ENCODE measurements at regions not wholly inside any gene's neighbourhood (a gene's known extent, or its start where the extent isn't known, plus 50 kb on each side); places are given as distances from the start of the nearest gene placed in this dataset.
"Not testable (repeated sequence)": the region's sequence is repeated elsewhere in the genome, so short reads cannot be mapped to it uniquely, and the experiment has no call there.

- Histone ChIP-seq H3K4me3 (ENCODE audit: low read length) (no peak overlapping the region), H3K36me3 (ENCODE audit: insufficient read depth, low read length) (no peaks in the 10 kb centered on the region), H3K4me1 (ENCODE audit: insufficient read depth, low read length) (no peaks in the 10 kb centered on the region), H3K9me3 (ENCODE audit: low read length) (no peaks in the 10 kb centered on the region), H2AFZ (ENCODE audit: low read depth, low read length) (no peak overlapping the region), H3K27me3 (ENCODE audit: insufficient read depth, low read length) (no peaks in the 10 kb centered on the region)
Observed at GRCh38 chr3:78079514-78079913, 1039.6 kb downstream of the ROBO2 start.

DNA sequence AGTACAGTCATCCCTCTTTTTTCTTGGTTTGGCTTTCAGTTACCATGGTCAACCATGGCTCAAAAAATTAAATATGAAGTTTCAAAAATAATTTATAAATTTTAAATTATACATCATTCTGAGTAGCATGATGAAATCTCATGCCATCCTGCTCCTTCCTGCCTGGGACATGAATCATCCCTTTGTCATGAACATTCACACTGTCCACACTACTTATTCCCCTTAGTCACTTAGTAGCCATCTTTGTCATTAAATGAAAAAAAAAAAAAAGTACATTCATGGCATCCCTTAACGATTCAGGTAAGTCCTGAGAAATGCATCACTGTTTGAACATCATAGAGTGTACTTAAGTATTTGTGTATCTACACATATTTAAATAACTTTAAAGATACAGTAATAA lies 1046.3 kb downstream of the ROBO2 start:
- Histone ChIP-seq H3K4me1 (ENCODE audit: insufficient read depth, low read length) (no peaks in the 10 kb centered on the region), H3K4me3 (ENCODE audit: low read length) (no peak overlapping the region), H3K27me3 (ENCODE audit: insufficient read depth, low read length) (no peaks in the 10 kb centered on the region), H3K9me3 (ENCODE audit: low read length) (no peaks in the 10 kb centered on the region), H2AFZ (ENCODE audit: low read depth, low read length) (no peak overlapping the region), H3K36me3 (ENCODE audit: insufficient read depth, low read length) (no peaks in the 10 kb centered on the region)

- H3K4me3 ChIP-seq (ENCODE audit: low read length): no peak overlapping the region
- H3K9me3 ChIP-seq (ENCODE audit: low read length): no peaks in the 10 kb centered on the region
- H3K4me1 ChIP-seq (ENCODE audit: insufficient read depth, low read length): no peaks in the 10 kb centered on the region
- no peak overlapping the region for H2AFZ ChIP-seq (ENCODE audit: low read depth, low read length)
- no peaks in the 10 kb centered on the region for H3K27me3 ChIP-seq (ENCODE audit: insufficient read depth, low read length)
- H3K36me3 ChIP-seq (ENCODE audit: insufficient read depth, low read length): no peaks in the 10 kb centered on the region
Observed at GRCh38 chr3:78087134-78087533, 1047.2 kb downstream of the ROBO2 start.

- no peaks in the 10 kb centered on the region for H3K9me3 ChIP-seq (ENCODE audit: low read length)
- no peak overlapping the region for H2AFZ ChIP-seq (ENCODE audit: low read depth, low read length)
- H3K4me3 ChIP-seq (ENCODE audit: low read length): no peak overlapping the region
- H3K4me1 ChIP-seq (ENCODE audit: insufficient read depth, low read length): no peaks in the 10 kb centered on the region
- no peaks in the 10 kb centered on the region for H3K27me3 ChIP-seq (ENCODE audit: insufficient read depth, low read length)
- H3K36me3 ChIP-seq (ENCODE audit: insufficient read depth, low read length): no peaks in the 10 kb centered on the region
Observed at GRCh38 chr3:78088006-78088405, 1048.1 kb downstream of the ROBO2 start.

GRCh38 chr3:78090382-78090781 lies 1050.5 kb downstream of the ROBO2 start:
- H3K4me1 ChIP-seq (ENCODE audit: insufficient read depth, low read length): no peaks in the 10 kb centered on the region
- H2AFZ ChIP-seq (ENCODE audit: low read depth, low read length): no peak overlapping the region
- H3K36me3 ChIP-seq (ENCODE audit: insufficient read depth, low read length): no peaks in the 10 kb centered on the region
- H3K9me3 ChIP-seq (ENCODE audit: low read length): no peaks in the 10 kb centered on the region
- H3K4me3 ChIP-seq (ENCODE audit: low read length): no peak overlapping the region
- H3K27me3 ChIP-seq (ENCODE audit: insufficient read depth, low read length): no peaks in the 10 kb centered on the region

GRCh38 chr3:78091478-78092119 lies 1051.7 kb downstream of the ROBO2 start:
- Histone ChIP-seq H2AFZ (ENCODE audit: low read depth, low read length) (no peak overlapping the region), H3K36me3 (ENCODE audit: insufficient read depth, low read length) (no peaks in the 10 kb centered on the region), H3K27me3 (ENCODE audit: insufficient read depth, low read length) (no peaks in the 10 kb centered on the region), H3K4me1 (ENCODE audit: insufficient read depth, low read length) (no peaks in the 10 kb centered on the region), H3K9me3 (ENCODE audit: low read length) (no peaks in the 10 kb centered on the region), H3K4me3 (ENCODE audit: low read length) (no peak overlapping the region)

GRCh38 chr3:78092574-78092973 lies 1052.7 kb downstream of the ROBO2 start:
- H3K27me3 ChIP-seq (ENCODE audit: insufficient read depth, low read length); H3K4me1 ChIP-seq (ENCODE audit: insufficient read depth, low read length); H3K4me3 ChIP-seq (ENCODE audit: low read length); H3K9me3 ChIP-seq (ENCODE audit: low read length); H3K36me3 ChIP-seq (ENCODE audit: insufficient read depth, low read length); H2AFZ ChIP-seq (ENCODE audit: low read depth, low read length): not testable (repeated sequence)

- no peaks in the 10 kb centered on the region for H3K4me1 ChIP-seq (ENCODE audit: insufficient read depth, low read length)
- H3K27me3 ChIP-seq (ENCODE audit: insufficient read depth, low read length): no peaks in the 10 kb centered on the region
- H3K9me3 ChIP-seq (ENCODE audit: low read length): no peaks in the 10 kb centered on the region
- no peaks in the 10 kb centered on the region for H3K36me3 ChIP-seq (ENCODE audit: insufficient read depth, low read length)
- H3K4me3 ChIP-seq (ENCODE audit: low read length): no peak overlapping the region
- H2AFZ ChIP-seq (ENCODE audit: low read depth, low read length): no peak overlapping the region
Observed at GRCh38 chr3:78096488-78097255, 1056.8 kb downstream of the ROBO2 start.

GRCh38 chr3:78098367-78098766 lies 1058.5 kb downstream of the ROBO2 start:
- Histone ChIP-seq H3K4me1 (ENCODE audit: insufficient read depth, low read length) (no peaks in the 10 kb centered on the region), H3K9me3 (ENCODE audit: low read length) (no peaks in the 10 kb centered on the region), H2AFZ (ENCODE audit: low read depth, low read length) (no peak overlapping the region), H3K27me3 (ENCODE audit: insufficient read depth, low read length) (no peaks in the 10 kb centered on the region), H3K36me3 (ENCODE audit: insufficient read depth, low read length) (no peaks in the 10 kb centered on the region), H3K4me3 (ENCODE audit: low read length) (no peak overlapping the region)

DNA sequence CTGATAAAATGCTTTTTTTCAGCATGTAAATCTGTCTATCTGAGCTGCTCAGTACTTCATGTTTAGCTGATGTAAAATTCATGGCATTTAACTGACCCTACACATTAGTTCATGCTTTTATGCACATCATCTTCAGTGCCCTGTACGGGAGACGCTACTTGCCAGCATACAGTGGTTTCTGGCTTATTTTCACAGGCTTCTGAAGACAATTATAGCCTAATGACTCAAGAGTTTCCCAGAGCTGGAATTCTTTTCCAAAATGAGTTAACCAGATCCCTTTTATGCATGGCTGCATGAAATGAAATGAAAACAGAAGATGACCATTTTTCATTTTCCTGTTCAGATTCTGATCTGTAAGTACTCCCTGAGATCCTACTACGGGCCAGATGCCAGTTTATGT lies 1061.5 kb downstream of the ROBO2 start:
- Histone ChIP-seq H3K4me3 (ENCODE audit: low read length) (no peak overlapping the region), H2AFZ (ENCODE audit: low read depth, low read length) (no peak overlapping the region), H3K36me3 (ENCODE audit: insufficient read depth, low read length) (no peaks in the 10 kb centered on the region), H3K27me3 (ENCODE audit: insufficient read depth, low read length) (no peaks in the 10 kb centered on the region), H3K4me1 (ENCODE audit: insufficient read depth, low read length) (no peaks in the 10 kb centered on the region), H3K9me3 (ENCODE audit: low read length) (no peaks in the 10 kb centered on the region)

DNA sequence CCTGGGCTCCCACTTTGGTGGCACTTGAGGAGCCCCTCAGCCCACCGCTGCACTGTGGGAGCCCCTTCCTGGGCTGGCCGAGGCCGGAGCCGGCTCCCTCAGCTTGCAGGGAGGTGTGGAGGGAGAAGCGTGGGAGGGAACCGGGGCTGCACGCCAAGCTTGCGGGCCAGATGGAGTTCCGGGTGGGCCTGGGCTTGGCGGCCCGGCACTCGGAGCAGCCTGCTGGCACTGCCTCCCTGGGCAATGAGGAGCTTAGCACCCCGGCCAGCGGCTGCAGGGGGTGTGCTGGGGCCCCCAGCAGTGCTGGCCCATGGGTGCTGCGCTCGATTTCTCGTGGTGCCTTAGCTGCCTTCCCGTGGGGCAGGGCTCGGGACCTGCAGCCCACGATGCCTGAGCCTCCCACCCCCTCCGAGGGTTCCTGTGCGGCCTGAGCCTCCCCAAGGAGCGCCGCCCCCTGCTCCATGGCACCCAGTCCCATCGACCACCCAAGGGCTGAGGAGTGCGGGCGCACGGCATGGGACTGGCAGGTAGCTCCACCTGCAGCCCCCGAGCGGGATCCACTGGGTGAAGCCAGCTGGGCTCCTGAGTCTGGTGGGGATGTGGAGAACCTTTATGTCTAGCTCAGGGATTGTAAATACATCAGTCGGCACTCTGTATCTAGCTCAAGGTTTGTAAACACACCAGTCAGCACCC lies 1068.5 kb downstream of the ROBO2 start:
- not testable (repeated sequence) for H3K36me3 ChIP-seq (ENCODE audit: insufficient read depth, low read length); H2AFZ ChIP-seq (ENCODE audit: low read depth, low read length); H3K9me3 ChIP-seq (ENCODE audit: low read length); H3K4me3 ChIP-seq (ENCODE audit: low read length); H3K27me3 ChIP-seq (ENCODE audit: insufficient read depth, low read length)
- H3K4me1 ChIP-seq (ENCODE audit: insufficient read depth, low read length): peaks cover 17% of the 10 kb centered on the region

DNA sequence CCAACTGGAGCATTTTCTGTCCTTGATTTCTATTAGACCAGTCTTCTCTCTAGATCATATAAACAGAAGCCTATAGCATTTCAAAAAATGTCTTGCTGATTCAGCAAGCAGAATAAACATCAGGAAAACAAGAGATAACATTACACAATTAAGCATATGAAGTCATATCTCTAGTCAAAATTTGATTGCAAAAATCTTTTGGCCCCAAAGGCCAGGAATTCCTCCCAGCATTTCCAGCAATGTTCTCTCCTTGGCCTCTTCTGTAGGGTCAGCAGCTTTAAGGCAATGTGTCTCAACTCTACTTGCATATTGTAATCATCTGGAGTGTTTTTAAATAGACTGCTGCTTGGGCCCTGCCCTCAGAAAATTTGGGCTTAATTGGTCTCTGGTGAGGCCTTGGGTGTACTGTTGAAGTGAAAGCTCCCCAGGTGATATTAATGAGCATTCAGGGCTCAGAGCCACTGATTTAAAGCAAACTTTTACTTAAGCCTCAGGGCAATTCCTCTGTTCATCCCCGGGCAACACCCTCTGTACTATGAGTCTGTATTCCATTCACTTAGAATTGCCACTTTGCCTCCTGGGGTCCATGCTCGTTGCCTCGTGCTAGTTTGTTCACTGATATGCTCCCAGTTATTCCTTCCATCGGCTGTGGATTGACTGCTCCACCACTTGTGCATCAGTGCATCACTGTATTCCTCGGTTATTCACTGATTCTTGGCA lies 1072.6 kb downstream of the ROBO2 start:
- Histone ChIP-seq H3K4me3 (ENCODE audit: low read length) (no peak overlapping the region), H3K36me3 (ENCODE audit: insufficient read depth, low read length) (no peaks in the 10 kb centered on the region), H3K4me1 (ENCODE audit: insufficient read depth, low read length) (peaks cover 17% of the 10 kb centered on the region), H3K27me3 (ENCODE audit: insufficient read depth, low read length) (no peaks in the 10 kb centered on the region), H3K9me3 (ENCODE audit: low read length) (no peaks in the 10 kb centered on the region), H2AFZ (ENCODE audit: low read depth, low read length) (no peak overlapping the region)

DNA sequence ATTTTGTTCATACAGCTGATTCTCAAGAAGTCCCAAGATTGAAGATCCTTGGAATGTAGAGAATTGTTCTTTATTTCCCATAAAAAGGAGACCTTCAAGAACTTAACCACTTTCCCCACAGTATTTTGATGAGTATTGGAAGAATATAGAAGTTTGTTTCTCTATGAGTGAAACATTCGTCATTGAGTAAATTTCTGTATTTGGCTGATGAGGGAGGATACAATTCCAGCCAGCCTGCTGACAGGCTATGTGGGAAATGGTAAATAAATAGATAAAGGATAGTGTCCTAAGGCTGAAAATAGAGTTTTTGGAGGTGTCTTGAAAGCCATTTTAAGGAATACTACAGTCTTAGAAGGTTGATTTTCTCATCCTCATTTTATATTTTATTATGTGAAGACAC lies 1076.1 kb downstream of the ROBO2 start:
- Histone ChIP-seq H3K4me1 (ENCODE audit: insufficient read depth, low read length) (peaks cover 12% of the 10 kb centered on the region), H3K9me3 (ENCODE audit: low read length) (no peaks in the 10 kb centered on the region), H3K4me3 (ENCODE audit: low read length) (no peak overlapping the region), H2AFZ (ENCODE audit: low read depth, low read length) (no peak overlapping the region), H3K27me3 (ENCODE audit: insufficient read depth, low read length) (no peaks in the 10 kb centered on the region), H3K36me3 (ENCODE audit: insufficient read depth, low read length) (no peaks in the 10 kb centered on the region)
